Stimulated activated CD4-positive, alpha-beta T cell treated with anti-CD3 and anti-CD28 coated beads, Interleukin-1b, Interleukin-23, amount 100 ng/mL, for 4 hours (primary cell): ENCODE measurements at regions not wholly inside any gene's neighbourhood (a gene's known extent, or its start where the extent isn't known, plus 50 kb on each side); places are given as distances from the start of the nearest gene placed in this dataset.

ENCODE experiments used
- DNase-seq, 2 donors: peaks; one replicate each; pipeline ENCODE4 v3.0.0-alpha.2; 2020; ENCODE audit warnings: low read depth in 2 of 2

DNA sequence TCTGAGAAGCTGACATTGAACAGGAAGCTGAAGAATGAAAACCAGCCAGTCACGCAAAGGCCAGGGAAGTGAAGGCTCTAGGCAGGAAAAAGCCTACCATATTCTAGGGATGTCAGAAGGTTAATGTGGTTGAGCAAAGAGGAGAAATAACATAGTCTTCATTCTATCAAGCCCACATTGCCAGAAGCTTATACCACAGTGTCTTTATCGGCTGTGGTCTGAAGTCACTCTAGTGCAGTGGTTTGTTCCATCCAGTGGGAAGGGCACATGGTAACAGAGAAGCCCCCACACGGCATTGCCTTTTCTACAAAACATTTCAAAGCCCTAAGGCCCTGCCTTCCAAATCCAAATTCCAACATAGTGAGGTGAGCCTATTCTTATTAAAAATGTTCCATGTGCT is 311.3 kb downstream of the TNS1 start:
- DNase-seq = no peak

DNA sequence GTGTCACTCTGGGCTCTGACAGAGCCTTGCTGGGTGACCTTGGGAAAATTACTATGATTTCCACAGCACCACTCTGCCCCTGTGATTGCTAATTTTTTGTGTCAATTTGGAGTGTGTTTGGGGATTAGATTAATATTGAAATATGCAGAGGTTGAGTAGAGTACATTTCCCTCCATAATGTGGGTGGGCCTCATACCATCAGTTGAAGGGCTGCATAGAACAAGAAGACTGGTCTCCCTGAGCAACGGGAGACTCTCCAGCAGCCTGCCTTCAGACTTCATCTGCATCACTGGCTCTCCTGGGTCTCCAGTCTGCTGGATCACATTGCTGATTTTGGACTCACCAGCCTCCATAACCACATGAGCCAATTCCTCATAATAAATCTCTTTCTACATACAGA is 313.7 kb downstream of the TNS1 start:
- no peak for DNase-seq

DNA sequence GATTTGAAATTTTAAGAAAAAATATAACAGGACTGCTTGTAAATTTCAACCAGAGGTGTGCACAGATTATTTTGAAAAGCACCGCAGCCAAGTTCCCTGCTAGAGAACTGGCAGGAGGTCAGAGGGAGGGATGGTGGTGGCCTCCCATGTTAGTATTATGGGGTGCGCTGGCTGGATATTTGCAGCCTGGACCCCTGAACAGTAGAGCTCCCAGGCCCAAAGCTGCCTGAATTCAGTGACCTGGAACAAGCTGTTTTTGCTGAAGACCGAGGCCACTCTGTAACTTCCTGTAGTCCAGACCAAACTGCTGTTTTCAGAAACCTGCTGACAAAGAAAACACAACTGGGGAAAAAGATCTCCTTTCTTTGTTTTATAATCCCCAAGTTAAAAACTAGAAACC is 314.3 kb downstream of the TNS1 start:
- DNase-seq = no peak

- DNase-seq = no peak
Observed at GRCh38 chr2:217687771-217688170, 315.0 kb downstream of the TNS1 start.

DNA sequence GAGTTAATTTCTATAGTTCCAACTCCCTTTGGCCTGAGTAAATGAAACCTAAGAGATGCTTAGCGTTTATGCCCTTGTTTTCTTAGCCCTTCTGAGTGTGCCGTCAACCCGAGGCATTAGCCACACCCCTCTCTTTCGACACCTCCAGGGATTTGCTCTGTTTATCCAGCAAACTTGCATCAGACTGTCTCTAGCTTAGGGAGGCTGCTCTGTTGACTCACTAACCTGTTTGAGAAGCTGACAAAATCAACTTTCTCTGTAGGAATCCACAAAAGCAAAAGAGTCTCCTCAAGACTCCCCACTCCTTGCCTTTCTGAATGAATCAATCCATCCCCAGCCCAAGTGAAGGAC is 317.6 kb downstream of the TNS1 start:
- DNase-seq = no peak

- DNase-seq = no peak
Observed at GRCh38 chr2:217684431-217685254, 318.2 kb downstream of the TNS1 start.

DNA sequence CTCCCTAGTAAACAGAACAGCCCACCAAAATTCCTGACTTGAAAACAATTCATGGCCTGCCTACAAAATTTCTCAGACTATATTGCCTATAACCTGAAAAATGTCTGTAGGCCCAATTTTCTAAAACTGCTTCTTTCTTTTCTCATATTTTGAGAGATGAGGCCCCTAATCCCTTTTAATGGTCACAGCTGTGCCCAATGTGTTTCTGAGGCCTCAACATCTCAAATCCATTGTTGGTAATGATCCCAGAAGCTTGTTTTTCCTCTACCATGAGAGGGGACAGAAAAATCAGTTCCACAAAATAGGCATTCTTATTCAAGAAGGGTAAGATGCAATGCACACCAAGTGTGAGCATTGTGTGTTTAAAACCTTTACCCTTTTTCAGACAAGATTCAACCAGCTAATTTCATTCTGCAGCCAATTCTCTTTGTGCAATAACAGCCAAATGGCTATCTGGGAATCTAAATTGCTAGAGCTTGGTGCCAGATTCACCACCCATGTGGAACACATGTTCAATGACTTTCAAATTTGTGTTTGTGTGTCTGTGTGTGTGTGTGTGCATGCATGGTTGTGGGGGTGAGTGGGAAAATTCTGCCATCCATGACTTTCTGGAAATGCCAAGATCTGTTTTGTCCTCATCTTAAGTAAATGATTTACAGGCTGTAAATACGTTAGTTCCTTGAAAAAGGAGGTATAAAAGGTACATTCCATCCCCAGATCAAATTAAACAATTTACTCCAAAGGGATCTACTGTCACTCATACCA is 319.5 kb downstream of the TNS1 start:
- no peak for DNase-seq

- DNase-seq = no peak
Observed at GRCh38 chr2:217681791-217682190, 321.0 kb downstream of the TNS1 start.

GRCh38 chr2:217680381-217680780 is 322.4 kb downstream of the TNS1 start:
- DNase-seq = no peak

- DNase-seq = no peak
Observed at GRCh38 chr2:217673627-217674026, 329.2 kb downstream of the TNS1 start.

DNA sequence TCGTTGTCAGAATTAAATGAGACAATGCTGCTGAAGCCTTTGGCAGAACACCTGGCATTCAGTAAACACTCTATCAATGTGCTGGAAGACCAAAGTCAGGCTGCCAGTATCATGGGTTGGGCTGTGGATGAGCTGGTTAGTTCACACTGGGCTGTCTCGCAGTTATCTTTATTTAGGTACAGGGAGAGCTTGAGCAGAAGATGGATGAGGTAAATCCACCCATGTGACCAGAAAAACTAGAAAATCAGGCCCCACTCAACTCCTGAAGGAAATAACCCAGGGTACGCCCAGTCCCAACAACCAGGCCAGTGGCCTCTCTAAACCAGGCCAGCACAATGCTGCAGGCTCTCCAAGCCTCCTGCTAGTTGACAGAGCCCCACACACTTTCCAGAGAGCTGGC is 330.3 kb downstream of the TNS1 start:
- no peak for DNase-seq

GRCh38 chr2:217671871-217672270 is 330.9 kb downstream of the TNS1 start:
- no peak for DNase-seq

DNA sequence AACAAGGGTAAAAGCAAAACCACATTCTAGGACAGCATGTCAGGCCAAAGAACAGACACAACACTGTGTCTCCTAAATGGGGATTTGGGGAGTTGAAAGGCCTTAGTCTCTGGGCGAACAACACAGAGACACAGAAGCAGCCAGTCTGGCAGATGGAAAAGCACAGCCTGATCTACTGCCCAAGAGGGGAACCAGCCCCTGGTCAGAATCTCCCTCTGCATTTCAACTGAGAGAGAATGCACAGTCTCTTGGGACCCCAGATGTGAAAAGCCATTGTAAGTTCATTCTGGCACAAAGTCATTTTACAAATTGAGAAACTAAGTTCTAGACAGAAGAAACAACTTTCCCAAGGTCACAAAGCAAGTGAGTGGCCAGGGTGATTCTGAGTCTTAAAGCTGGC is 331.7 kb downstream of the TNS1 start:
- no peak for DNase-seq

DNA sequence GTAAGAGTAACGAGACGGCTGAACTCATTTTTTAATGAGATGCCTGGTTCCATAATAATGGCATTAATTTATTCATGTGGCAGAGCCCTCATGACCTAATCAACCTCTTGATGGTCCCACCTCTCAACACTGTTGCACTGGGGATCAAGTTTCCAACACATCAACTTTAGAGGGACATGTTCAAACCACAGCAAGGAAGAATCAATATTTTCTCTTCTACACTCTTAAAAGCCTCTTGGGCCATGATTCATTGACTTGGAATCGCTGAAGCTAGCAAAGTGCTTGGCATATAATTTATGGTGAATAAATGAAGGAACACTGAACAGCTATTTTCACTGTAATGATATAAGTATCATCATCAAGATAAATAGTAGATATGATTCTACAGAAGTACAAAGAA is 333.0 kb downstream of the TNS1 start:
- DNase-seq = no peak

GRCh38 chr2:217667512-217667911 is 335.3 kb downstream of the TNS1 start:
- no peak for DNase-seq

GRCh38 chr2:217667035-217667434 is 335.8 kb downstream of the TNS1 start:
- DNase-seq = no peak

GRCh38 chr2:217666338-217666737 is 336.5 kb downstream of the TNS1 start:
- no peak for DNase-seq

DNA sequence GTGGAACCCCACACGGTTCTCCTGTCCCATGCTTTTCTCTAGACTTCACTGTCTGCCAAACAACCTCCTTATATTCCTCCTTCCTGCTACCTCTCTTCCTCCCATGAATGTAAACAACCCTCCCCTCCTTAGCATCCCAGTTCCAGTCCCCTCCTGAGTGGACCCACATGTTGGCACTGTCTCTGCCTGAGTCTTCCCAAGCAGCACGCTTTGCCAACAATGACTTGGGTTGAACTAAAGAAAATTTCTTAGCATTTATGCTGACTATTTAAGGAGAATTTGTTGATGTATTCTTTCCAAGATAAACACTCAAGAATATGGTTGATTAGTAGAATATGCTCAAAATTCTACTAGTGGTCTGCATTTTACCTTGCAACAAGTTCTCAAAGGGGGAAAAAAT is 338.0 kb downstream of the TNS1 start:
- DNase-seq = no peak

DNA sequence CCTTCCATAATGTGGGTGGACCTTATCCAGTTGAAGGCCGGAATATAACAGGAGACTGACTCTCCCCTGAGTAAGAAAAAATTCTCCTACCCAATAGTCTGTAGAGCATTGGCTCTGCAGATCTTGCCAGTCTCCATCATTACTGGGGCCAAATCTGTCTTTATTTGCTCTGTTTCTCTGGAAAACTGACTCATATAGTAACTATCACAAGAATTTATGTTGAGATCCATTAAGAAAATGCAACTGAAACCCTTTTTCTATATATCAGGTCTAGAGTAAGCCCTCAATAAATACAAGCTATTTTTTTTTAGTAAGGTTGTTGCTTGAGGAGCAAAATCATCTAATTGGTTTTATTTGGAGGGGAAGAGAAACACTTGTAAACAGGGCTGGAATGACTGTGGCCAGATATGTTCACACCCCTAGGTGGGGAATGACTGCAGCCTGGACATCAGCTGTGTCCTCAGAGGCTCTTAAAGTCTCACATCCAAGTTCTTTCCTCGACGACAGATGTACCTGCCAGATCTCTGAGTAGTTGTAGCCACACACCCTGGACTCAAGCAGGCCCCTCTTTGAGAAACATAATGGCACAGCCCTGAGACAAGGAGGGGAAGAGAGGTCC is 339.7 kb downstream of the TNS1 start:
- no peak for DNase-seq

DNA sequence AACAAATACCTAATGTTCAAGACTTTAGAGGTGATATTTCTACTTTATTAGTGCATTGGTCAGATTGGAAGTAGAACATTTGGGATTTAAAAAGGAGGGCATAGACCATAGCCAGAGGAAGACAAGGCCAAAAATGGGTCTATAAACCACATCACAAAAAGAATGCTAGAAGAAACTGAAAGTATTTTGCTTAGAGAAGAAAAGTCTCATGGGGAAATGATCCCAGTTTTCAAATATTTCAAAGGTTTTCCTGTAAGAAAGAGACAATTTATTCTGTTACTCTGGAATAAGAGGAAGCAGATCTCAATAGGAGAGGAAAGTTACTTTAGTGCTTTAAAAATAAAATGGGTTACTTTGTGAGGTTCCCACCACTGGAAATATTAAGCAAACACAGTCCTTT is 341.4 kb downstream of the TNS1 start:
- no peak for DNase-seq

- no peak for DNase-seq
Observed at GRCh38 chr2:217660423-217660822, 342.4 kb downstream of the TNS1 start.

GRCh38 chr2:217658806-217659205 is 344.0 kb downstream of the TNS1 start:
- DNase-seq = no peak

DNA sequence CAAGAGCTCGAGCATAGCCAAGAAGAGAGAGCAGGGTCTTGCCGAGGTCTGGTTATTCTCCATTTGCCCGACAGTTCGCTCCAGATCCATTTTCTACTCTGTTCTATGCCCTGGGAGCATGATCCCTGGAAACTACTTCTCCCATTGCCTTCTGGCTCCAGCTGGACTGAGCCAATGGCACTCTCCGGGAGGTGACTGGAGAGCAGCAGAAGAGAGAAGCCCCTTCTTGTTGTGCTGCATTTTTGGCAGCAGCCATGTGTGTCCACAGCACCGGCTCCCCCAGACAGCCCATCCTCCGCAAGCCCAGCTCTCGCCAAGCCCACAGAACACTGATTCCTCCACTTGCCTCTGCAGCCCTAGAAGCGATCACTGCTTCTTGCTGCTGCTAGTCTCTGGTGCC is 345.5 kb downstream of the TNS1 start:
- DNase-seq = no peak
